PFSK-1 (cell line): ENCODE measurements at regions not wholly inside any gene's neighbourhood (a gene's known extent, or its start where the extent isn't known, plus 50 kb on each side); places are given as distances from the start of the nearest gene placed in this dataset.

Experiments used
- FOXP2 ChIP-seq: optimal IDR thresholded peaks from 2 replicates; pipeline ENCODE3; 2011; ENCODE audit warnings: borderline replicate concordance, control low read depth, inconsistent platforms; ENCODE audit not compliant: insufficient read depth; ENCODE audit errors: extremely low read length, extremely low read depth
- POLR2AphosphoS5 ChIP-seq: IDR thresholded peaks from 2 replicates; pipeline ENCODE4 v1.6.1; 2012; ENCODE audit warnings: low read depth, mild to moderate bottlenecking, control low read depth, low read length, moderate library complexity
- SIN3A ChIP-seq: IDR thresholded peaks from 2 replicates; pipeline ENCODE4 v1.6.1; 2012; ENCODE audit warnings: mild to moderate bottlenecking, low read length, moderate library complexity, borderline replicate concordance; ENCODE audit not compliant: insufficient read depth
- TAF1 ChIP-seq: IDR thresholded peaks from 2 replicates; pipeline ENCODE4 v1.6.1; 2012; ENCODE audit warnings: low read length, control low read depth, borderline replicate concordance; ENCODE audit not compliant: insufficient read depth
- TF ChIP-seq, protein P1 (sequence below), 2 experiments: IDR thresholded peaks; 2 replicates each; pipeline versions ENCODE4 v1.6.1 to v1.8.0; 2011 to 2012; ENCODE audit warnings: low read depth in 2 of 2, low read length in 2 of 2, control low read depth in 1 of 2, inconsistent platforms in 1 of 2, mild to moderate bottlenecking in 1 of 2, moderate library complexity in 1 of 2; ENCODE audit not compliant: insufficient read depth in 1 of 2

DNA sequence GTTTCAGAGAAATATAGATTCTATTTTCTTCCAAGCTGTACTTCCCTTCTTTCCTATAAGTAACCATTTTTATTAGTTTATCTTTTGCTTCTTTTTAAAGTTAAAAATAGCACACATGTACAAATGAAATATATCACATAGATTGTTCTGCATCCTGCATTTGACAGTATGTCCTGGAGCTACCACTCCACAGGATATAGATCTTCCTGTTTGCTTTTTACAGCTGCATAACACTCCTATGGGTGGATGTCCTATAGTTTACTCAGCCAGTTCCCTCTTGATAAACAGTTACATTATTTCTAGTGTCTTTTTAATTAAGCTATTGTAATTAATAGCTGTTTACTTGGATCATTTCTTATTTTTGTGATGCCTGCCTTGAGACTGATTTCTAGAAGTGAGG lies 301.6 kb upstream of the DDX53 start:
- TF ChIP-seq FOXP2 (no peak), SIN3A (no peak)
- TF ChIP-seq, protein P1, sequence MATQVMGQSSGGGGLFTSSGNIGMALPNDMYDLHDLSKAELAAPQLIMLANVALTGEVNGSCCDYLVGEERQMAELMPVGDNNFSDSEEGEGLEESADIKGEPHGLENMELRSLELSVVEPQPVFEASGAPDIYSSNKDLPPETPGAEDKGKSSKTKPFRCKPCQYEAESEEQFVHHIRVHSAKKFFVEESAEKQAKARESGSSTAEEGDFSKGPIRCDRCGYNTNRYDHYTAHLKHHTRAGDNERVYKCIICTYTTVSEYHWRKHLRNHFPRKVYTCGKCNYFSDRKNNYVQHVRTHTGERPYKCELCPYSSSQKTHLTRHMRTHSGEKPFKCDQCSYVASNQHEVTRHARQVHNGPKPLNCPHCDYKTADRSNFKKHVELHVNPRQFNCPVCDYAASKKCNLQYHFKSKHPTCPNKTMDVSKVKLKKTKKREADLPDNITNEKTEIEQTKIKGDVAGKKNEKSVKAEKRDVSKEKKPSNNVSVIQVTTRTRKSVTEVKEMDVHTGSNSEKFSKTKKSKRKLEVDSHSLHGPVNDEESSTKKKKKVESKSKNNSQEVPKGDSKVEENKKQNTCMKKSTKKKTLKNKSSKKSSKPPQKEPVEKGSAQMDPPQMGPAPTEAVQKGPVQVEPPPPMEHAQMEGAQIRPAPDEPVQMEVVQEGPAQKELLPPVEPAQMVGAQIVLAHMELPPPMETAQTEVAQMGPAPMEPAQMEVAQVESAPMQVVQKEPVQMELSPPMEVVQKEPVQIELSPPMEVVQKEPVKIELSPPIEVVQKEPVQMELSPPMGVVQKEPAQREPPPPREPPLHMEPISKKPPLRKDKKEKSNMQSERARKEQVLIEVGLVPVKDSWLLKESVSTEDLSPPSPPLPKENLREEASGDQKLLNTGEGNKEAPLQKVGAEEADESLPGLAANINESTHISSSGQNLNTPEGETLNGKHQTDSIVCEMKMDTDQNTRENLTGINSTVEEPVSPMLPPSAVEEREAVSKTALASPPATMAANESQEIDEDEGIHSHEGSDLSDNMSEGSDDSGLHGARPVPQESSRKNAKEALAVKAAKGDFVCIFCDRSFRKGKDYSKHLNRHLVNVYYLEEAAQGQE (IDR thresholded peaks at IDR 0.05; ENCODE audit: insufficient read depth in 1 of 2, low read depth in 2 of 2, low read length in 2 of 2) = no peak

DNA sequence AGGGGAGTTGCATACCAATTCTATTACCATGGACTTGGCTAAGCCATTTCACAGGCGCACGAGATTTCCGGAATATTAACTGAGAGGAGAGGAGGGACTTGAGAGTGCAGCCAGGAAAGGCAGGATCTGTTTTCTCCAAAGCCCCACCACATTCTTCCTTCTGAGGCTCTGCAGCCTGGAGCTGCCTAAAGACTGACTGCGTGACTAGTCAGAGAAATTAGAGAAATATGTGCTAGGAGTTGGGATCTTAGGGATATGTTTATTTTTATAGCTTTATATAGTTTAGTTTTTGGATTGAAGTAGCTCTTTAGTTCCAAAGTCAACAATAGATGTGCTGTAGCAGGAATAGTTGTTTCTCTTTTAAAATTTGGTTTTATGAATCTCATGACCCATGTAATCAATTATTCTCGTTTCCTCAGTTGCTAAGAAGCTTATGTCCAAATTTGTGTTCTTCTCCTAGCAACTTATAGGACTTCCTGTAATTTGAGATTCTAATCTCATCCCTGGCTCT lies 300.1 kb upstream of the DDX53 start:
- no peak for TF ChIP-seq POLR2AphosphoS5
- no peak for TF ChIP-seq SIN3A
- TF ChIP-seq FOXP2 = no peak
- TF ChIP-seq, protein P1 (IDR thresholded peaks at IDR 0.05; ENCODE audit: insufficient read depth in 1 of 2, low read depth in 2 of 2, low read length in 2 of 2) = no peak
- TF ChIP-seq TAF1 = no peak

DNA sequence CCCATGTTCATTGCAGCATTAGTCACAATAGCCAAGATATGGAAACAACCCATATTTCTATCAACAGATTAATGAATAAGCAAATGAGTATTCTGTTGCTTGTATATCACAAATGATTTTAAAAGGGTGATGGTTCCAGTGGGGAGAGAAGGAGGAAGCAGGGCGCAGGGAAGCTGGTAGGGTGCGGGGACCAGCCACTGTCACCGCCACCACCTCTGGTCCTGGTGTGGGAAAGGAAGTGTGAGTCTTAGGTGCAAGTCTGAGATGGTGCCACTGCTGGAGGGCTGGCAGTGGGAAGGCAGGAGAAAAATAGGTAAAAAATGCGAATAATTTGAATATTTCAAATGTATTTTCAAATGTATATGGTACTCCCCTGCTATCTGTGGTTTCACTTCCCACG lies 286.8 kb upstream of the DDX53 start:
- TF ChIP-seq TAF1 (no peak), FOXP2 (no peak), SIN3A (no peak), POLR2AphosphoS5 (no peak)
- TF ChIP-seq, protein P1 (IDR thresholded peaks at IDR 0.05; ENCODE audit: insufficient read depth in 1 of 2, low read depth in 2 of 2, low read length in 2 of 2) = no peak

- no peak for TF ChIP-seq FOXP2
- TF ChIP-seq SIN3A = no peak
- TF ChIP-seq POLR2AphosphoS5 = no peak
- TF ChIP-seq, protein P1 (IDR thresholded peaks at IDR 0.05; ENCODE audit: insufficient read depth in 1 of 2, low read depth in 2 of 2, low read length in 2 of 2) = no peak
- no peak for TF ChIP-seq TAF1
Observed at GRCh38 chrX:22730542-22730941, 269.2 kb upstream of the DDX53 start.

DNA sequence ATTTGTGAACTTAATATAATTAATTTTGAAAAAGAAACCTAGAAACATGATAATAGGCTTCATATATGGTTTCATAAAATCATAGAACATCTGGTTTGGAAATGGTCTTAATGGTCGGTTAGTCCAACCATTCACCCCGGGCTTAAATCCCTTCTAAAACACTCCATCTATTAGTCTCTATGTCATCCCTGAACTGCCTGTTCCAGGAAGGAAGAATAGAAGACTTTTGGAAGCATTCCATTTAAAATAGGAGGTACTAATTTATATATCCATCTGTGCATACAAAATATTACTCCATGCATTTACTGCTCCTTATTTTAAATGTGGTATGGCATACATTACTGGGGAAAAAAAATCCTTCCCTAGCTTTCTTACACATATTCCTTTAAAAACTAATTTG lies 262.2 kb upstream of the DDX53 start:
- TF ChIP-seq FOXP2 (no peak), TAF1 (no peak), POLR2AphosphoS5 (no peak), SIN3A (no peak)
- TF ChIP-seq, protein P1 (IDR thresholded peaks at IDR 0.05; ENCODE audit: insufficient read depth in 1 of 2, low read depth in 2 of 2, low read length in 2 of 2) = no peak
